PC-3 (cell line): ENCODE measurements at regions not wholly inside any gene's neighbourhood (a gene's known extent, or its start where the extent isn't known, plus 50 kb on each side); places are given as distances from the start of the nearest gene placed in this dataset.

Experiments
- CTCF ChIP-seq: fragments of 300-600 bp; sonication (generic); conservative IDR thresholded peaks from 2 replicates; pipeline ENCODE4 v1.5.1; 2017; ENCODE audit warnings: antibody characterized with exemption, low read depth, mild to moderate bottlenecking, low read length
- EZH2 ChIP-seq: fragments of 300-600 bp; sonication (generic); IDR thresholded peaks from one replicate; pipeline ENCODE4 v1.6.1; 2017; ENCODE audit warnings: antibody characterized with exemption, mild to moderate bottlenecking, low read length; ENCODE audit not compliant: unreplicated experiment

GRCh38 chr13:62131604-62132003, 716.0 kb upstream of the PCDH20 start:
- TF ChIP-seq CTCF (no peak), EZH2 (no peak)
